ENCODE measurements at regions not wholly inside any gene's neighbourhood (a gene's known extent, or its start where the extent isn't known, plus 50 kb on each side); places are given as distances from the start of the nearest gene placed in this dataset.

- no peak overlapping the region for H3K9ac ChIP-seq (ENCODE audit: low read depth in 1 of 3, low read length in 3 of 3)
- no peak overlapping the region for H3K27ac ChIP-seq (ENCODE audit: low read depth, low read length)
- no peak overlapping the region for H3K4me3 ChIP-seq (ENCODE audit: low read length in 3 of 3)
- peaks cover 0 to 3% (median 0%) of the 10 kb centered on the region in 3 donors for H3K4me1 ChIP-seq (ENCODE audit: control insufficient read depth in 3 of 3, insufficient read depth in 3 of 3, low read length in 3 of 3)
- H3K36me3 ChIP-seq (ENCODE audit: control insufficient read depth in 3 of 3, insufficient read depth in 3 of 3, low read length in 3 of 3) = no peaks in the 10 kb centered on the region
- H3K9me3 ChIP-seq (ENCODE audit: control insufficient read depth in 3 of 3, low read length in 3 of 3) = no peaks in the 10 kb centered on the region
- no peaks in the 10 kb centered on the region for H3K27me3 ChIP-seq (ENCODE audit: control insufficient read depth in 3 of 3, insufficient read depth in 3 of 3, low read length in 3 of 3)
These were observed 398.8 kb downstream of the TGFB2 start for GRCh38 chr1:218743861-218744505.

DNA sequence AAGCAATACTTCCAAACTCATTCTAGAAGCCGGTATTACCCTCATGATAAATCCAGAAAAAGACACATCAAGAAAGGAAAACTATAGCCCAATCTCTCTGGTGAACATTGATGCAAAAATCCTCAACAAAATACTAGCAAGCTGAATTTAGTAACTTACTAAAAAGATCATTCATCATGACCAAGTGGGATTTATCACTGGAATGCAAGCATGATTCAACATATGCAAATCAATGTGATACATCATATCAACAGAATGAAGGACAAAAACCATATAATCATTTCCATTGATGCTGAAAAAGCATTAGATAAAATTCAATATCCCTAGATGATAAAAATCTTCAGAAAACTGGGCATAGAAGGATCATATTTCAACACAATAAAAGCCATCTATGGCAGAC is 402.9 kb downstream of the TGFB2 start:
- no peak overlapping the region for H3K27ac ChIP-seq (ENCODE audit: low read depth, low read length)
- H3K36me3 ChIP-seq (ENCODE audit: control insufficient read depth in 3 of 3, insufficient read depth in 3 of 3, low read length in 3 of 3) = no peaks in the 10 kb centered on the region
- H3K4me1 ChIP-seq (ENCODE audit: control insufficient read depth in 3 of 3, insufficient read depth in 3 of 3, low read length in 3 of 3) = no peaks in the 10 kb centered on the region
- H3K9me3 ChIP-seq (ENCODE audit: control insufficient read depth in 3 of 3, low read length in 3 of 3) = no peaks in the 10 kb centered on the region
- H3K27me3 ChIP-seq (ENCODE audit: control insufficient read depth in 3 of 3, insufficient read depth in 3 of 3, low read length in 3 of 3) = no peaks in the 10 kb centered on the region
- H3K4me3 ChIP-seq (ENCODE audit: low read length in 3 of 3) = no peak overlapping the region
- no peak overlapping the region for H3K9ac ChIP-seq (ENCODE audit: low read depth in 1 of 3, low read length in 3 of 3)

DNA sequence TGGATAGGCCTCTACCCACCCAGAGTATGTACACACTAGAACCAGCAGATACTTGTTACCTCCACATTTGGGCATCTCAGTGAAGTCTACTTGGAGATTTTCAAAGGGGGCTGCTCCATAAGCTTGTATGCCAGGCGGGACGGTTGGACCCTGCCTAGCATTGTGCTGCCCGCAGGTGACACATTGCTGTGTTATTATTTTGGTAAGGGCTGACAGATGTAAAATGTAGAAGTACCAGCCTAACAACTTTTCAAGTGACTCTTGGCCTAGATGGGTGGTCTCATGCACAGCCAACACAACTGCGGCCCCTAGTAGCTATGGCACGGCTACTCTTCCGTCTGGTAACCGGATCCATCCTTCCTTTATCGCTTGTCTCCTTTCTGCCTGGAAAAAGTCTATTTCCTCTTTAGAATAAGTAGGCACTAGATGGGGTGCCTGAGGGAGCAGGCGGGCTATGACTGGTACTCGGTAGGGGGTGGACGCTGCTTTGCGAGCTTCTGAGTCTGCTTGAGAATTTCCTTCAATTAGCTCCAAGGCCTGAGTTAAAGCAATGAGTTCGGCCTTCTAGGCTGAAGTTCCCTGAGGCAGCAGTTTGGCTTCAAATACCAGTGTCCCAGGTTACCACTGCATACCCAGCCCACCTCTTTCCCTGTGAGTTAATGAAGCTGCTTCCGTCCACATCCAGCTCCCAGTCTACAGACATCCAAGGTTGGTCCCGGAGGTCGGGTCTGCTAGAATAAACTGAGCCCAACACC is 405.3 kb downstream of the TGFB2 start:
- H3K4me1 ChIP-seq (ENCODE audit: control insufficient read depth in 3 of 3, insufficient read depth in 3 of 3, low read length in 3 of 3) = no peaks in the 10 kb centered on the region
- H3K9ac ChIP-seq (ENCODE audit: low read depth in 1 of 3, low read length in 3 of 3) = no peak overlapping the region
- H3K27ac ChIP-seq (ENCODE audit: low read depth, low read length) = no peak overlapping the region
- no peaks in the 10 kb centered on the region for H3K36me3 ChIP-seq (ENCODE audit: control insufficient read depth in 3 of 3, insufficient read depth in 3 of 3, low read length in 3 of 3)
- no peaks in the 10 kb centered on the region for H3K27me3 ChIP-seq (ENCODE audit: control insufficient read depth in 3 of 3, insufficient read depth in 3 of 3, low read length in 3 of 3)
- H3K9me3 ChIP-seq (ENCODE audit: control insufficient read depth in 3 of 3, low read length in 3 of 3) = no peaks in the 10 kb centered on the region
- no peak overlapping the region for H3K4me3 ChIP-seq (ENCODE audit: low read length in 3 of 3)

DNA sequence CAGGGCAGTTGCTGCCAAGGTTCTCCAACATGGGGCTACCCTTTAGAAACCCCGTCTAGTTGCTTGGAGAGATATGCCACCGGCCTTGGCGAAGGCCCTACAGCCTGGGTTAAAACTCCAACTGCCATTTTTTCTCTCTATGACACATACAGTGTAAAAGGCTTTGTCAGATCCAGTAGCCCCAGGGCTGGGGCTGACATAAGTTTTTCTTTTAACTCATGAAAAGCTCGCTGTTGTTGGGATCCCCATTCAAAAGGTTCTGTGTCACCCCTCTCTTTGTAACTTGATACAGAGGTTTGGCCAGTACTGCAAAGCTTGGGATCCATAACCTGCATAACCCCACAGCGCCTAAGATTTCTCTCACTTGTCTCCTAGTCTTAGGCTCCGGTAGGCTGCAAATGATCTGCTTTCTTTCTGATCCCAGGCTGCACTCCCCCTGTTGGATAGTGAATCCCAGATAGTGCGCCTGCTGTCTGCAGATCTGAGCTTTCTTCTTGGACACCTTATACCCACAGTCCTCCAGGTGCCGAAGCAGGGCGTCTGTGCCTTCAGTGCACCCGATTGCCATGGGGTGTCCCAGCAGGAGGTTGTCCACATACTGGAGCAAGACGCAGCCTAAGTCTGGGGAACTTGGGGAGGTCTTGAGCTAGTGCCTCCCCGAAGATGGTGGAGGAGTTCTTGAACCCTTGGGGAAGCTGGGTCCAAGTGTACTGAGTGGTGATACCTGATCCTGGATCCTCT is 406.2 kb downstream of the TGFB2 start:
- Histone ChIP-seq H3K4me3 (ENCODE audit: low read length in 3 of 3) (no peak overlapping the region), H3K9ac (ENCODE audit: low read depth in 1 of 3, low read length in 3 of 3) (no peak overlapping the region), H3K4me1 (ENCODE audit: control insufficient read depth in 3 of 3, insufficient read depth in 3 of 3, low read length in 3 of 3) (no peaks in the 10 kb centered on the region), H3K27ac (ENCODE audit: low read depth, low read length) (no peak overlapping the region), H3K9me3 (ENCODE audit: control insufficient read depth in 3 of 3, low read length in 3 of 3) (no peaks in the 10 kb centered on the region), H3K27me3 (ENCODE audit: control insufficient read depth in 3 of 3, insufficient read depth in 3 of 3, low read length in 3 of 3) (no peaks in the 10 kb centered on the region), H3K36me3 (ENCODE audit: control insufficient read depth in 3 of 3, insufficient read depth in 3 of 3, low read length in 3 of 3) (no peaks in the 10 kb centered on the region)

DNA sequence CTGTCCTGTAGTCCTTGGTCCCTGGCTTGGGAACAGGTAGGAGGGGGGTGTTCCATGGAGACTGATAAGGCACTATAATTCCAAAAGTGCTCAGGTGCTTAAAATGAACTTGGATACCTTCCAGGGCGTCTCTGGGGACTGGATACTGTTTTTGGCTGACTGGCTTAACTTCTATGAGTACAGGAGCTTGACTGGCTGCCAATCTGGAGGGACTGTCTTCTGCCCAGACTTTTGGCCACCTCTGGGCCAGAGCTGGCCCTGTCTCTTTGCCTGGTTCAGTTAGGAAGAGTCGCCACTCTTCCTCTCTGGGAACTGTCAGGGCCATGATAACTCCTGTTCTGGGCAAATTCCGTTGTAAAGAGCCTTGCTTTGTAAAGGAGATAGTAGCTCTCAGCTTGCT is 407.0 kb downstream of the TGFB2 start:
- H3K9ac ChIP-seq (ENCODE audit: low read depth in 1 of 3, low read length in 3 of 3) = no peak overlapping the region
- no peaks in the 10 kb centered on the region for H3K9me3 ChIP-seq (ENCODE audit: control insufficient read depth in 3 of 3, low read length in 3 of 3)
- no peaks in the 10 kb centered on the region for H3K4me1 ChIP-seq (ENCODE audit: control insufficient read depth in 3 of 3, insufficient read depth in 3 of 3, low read length in 3 of 3)
- H3K4me3 ChIP-seq (ENCODE audit: low read length in 3 of 3) = no peak overlapping the region
- H3K27ac ChIP-seq (ENCODE audit: low read depth, low read length) = no peak overlapping the region
- no peaks in the 10 kb centered on the region for H3K27me3 ChIP-seq (ENCODE audit: control insufficient read depth in 3 of 3, insufficient read depth in 3 of 3, low read length in 3 of 3)
- no peaks in the 10 kb centered on the region for H3K36me3 ChIP-seq (ENCODE audit: control insufficient read depth in 3 of 3, insufficient read depth in 3 of 3, low read length in 3 of 3)

GRCh38 chr1:218754477-218754876 is 409.3 kb downstream of the TGFB2 start:
- H3K9ac ChIP-seq (ENCODE audit: low read depth in 1 of 3, low read length in 3 of 3) = no peak overlapping the region
- H3K9me3 ChIP-seq (ENCODE audit: control insufficient read depth in 3 of 3, low read length in 3 of 3) = no peaks in the 10 kb centered on the region
- no peaks in the 10 kb centered on the region for H3K36me3 ChIP-seq (ENCODE audit: control insufficient read depth in 3 of 3, insufficient read depth in 3 of 3, low read length in 3 of 3)
- no peaks in the 10 kb centered on the region for H3K4me1 ChIP-seq (ENCODE audit: control insufficient read depth in 3 of 3, insufficient read depth in 3 of 3, low read length in 3 of 3)
- H3K27me3 ChIP-seq (ENCODE audit: control insufficient read depth in 3 of 3, insufficient read depth in 3 of 3, low read length in 3 of 3) = no peaks in the 10 kb centered on the region
- H3K27ac ChIP-seq (ENCODE audit: low read depth, low read length) = no peak overlapping the region
- H3K4me3 ChIP-seq (ENCODE audit: low read length in 3 of 3) = no peak overlapping the region

DNA sequence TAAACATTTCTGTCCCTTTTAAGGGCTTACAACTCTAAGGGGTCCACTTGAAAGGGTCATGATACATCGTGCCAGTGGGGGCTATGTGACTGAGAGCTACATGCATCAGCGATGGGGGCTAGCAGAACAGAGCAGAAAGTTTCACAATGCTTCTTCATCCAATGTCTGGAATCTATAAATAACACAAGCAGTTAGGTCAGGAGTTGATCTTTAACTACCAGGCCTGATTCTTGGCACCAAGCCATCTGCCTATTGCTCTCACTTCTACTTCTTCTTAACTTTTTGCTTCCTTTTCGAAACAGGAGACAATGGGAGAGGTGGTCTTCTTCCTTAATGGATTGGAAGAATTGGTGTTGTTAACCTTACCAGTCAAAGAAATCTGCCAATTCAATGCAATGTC is 410.0 kb downstream of the TGFB2 start:
- Histone ChIP-seq H3K36me3 (ENCODE audit: control insufficient read depth in 3 of 3, insufficient read depth in 3 of 3, low read length in 3 of 3) (no peaks in the 10 kb centered on the region), H3K27me3 (ENCODE audit: control insufficient read depth in 3 of 3, insufficient read depth in 3 of 3, low read length in 3 of 3) (no peaks in the 10 kb centered on the region), H3K4me1 (ENCODE audit: control insufficient read depth in 3 of 3, insufficient read depth in 3 of 3, low read length in 3 of 3) (no peaks in the 10 kb centered on the region), H3K9ac (ENCODE audit: low read depth in 1 of 3, low read length in 3 of 3) (no peak overlapping the region), H3K27ac (ENCODE audit: low read depth, low read length) (no peak overlapping the region), H3K9me3 (ENCODE audit: control insufficient read depth in 3 of 3, low read length in 3 of 3) (no peaks in the 10 kb centered on the region), H3K4me3 (ENCODE audit: low read length in 3 of 3) (no peak overlapping the region)

- H3K9me3 ChIP-seq (ENCODE audit: control insufficient read depth in 3 of 3, low read length in 3 of 3) = no peaks in the 10 kb centered on the region
- H3K27ac ChIP-seq (ENCODE audit: low read depth, low read length) = no peak overlapping the region
- no peak overlapping the region for H3K4me3 ChIP-seq (ENCODE audit: low read length in 3 of 3)
- H3K4me1 ChIP-seq (ENCODE audit: control insufficient read depth in 3 of 3, insufficient read depth in 3 of 3, low read length in 3 of 3) = no peaks in the 10 kb centered on the region
- H3K27me3 ChIP-seq (ENCODE audit: control insufficient read depth in 3 of 3, insufficient read depth in 3 of 3, low read length in 3 of 3) = no peaks in the 10 kb centered on the region
- no peaks in the 10 kb centered on the region for H3K36me3 ChIP-seq (ENCODE audit: control insufficient read depth in 3 of 3, insufficient read depth in 3 of 3, low read length in 3 of 3)
- no peak overlapping the region for H3K9ac ChIP-seq (ENCODE audit: low read depth in 1 of 3, low read length in 3 of 3)
These were observed 413.9 kb upstream of the LYPLAL1 start for GRCh38 chr1:218759795-218760194.

- no peak overlapping the region for H3K9ac ChIP-seq (ENCODE audit: low read depth in 1 of 3, low read length in 3 of 3)
- H3K27ac ChIP-seq (ENCODE audit: low read depth, low read length) = no peak overlapping the region
- H3K36me3 ChIP-seq (ENCODE audit: control insufficient read depth in 3 of 3, insufficient read depth in 3 of 3, low read length in 3 of 3) = no peaks in the 10 kb centered on the region
- H3K9me3 ChIP-seq (ENCODE audit: control insufficient read depth in 3 of 3, low read length in 3 of 3) = no peaks in the 10 kb centered on the region
- H3K27me3 ChIP-seq (ENCODE audit: control insufficient read depth in 3 of 3, insufficient read depth in 3 of 3, low read length in 3 of 3) = no peaks in the 10 kb centered on the region
- H3K4me3 ChIP-seq (ENCODE audit: low read length in 3 of 3) = no peak overlapping the region
- no peaks in the 10 kb centered on the region for H3K4me1 ChIP-seq (ENCODE audit: control insufficient read depth in 3 of 3, insufficient read depth in 3 of 3, low read length in 3 of 3)
These were observed 412.8 kb upstream of the LYPLAL1 start for GRCh38 chr1:218760601-218761570.

Data from skeletal muscle tissue (tissue), 3 donors.